HG03108 (cell line): ENCODE measurements at regions not wholly inside any gene's neighbourhood (a gene's known extent, or its start where the extent isn't known, plus 50 kb on each side); places are given as distances from the start of the nearest gene placed in this dataset.

Experiments
- ATAC-seq: cut with Tn5 transposase; IDR thresholded peaks from one replicate; pipeline ENCODE4 v1.9.1; 2021; ENCODE audit warnings: moderate library complexity; ENCODE audit not compliant: unreplicated experiment

- ATAC-seq, result no peak
Measured at GRCh38 chr6:170022827-170023619, 267.9 kb downstream of the DLL1 start.

DNA sequence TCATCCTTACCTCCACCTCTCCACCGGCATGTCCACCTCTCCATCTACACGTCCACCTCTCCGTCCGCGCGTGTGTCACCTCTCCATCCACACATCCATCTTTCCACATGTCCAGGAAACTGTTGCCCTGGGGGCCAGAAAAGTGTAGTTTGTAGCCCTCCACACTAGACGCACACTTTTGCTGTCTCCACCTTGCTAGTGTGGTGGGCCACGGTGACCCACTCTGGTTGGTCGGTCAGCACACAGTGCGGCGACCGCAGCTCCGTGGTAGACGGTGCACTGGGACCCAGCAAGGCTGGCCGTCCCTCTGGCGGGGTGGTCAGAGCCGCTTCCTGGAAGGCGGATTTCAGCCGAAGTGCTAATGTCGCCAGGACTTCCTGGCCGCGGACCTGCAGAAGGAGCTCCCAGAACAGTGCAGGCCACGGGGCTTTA lies 268.6 kb downstream of the DLL1 start:
- no peak for ATAC-seq

DNA sequence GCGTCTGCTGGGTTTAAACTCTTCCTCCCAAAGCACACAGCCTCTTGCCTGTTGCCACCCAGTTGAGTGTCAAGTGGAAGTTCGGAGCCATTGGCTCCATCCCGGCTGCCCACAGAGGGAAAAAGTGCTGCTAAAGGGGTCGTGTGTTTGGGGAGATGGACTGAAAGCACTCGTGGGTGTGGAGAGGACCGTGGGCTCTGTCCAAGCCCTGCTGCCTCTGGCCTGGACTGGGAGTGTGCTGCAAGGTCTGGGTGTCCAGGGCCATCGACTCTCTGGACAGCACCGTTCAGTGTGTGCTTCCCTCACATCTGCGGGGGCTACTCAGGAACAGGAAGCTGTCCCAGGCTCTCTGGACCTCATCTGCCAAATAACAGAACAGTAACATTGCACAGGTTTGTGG lies 269.3 kb downstream of the DLL1 start:
- ATAC-seq, result no peak

- no peak for ATAC-seq
Measured at GRCh38 chr6:170019818-170020583, 268.6 kb downstream of the ERMARD start.

- ATAC-seq, result no peak
Measured at GRCh38 chr6:170018936-170019817, 267.8 kb downstream of the ERMARD start.

GRCh38 chr6:170018422-170018935 lies 267.1 kb downstream of the ERMARD start:
- ATAC-seq, result no peak

- no peak for ATAC-seq
Measured at GRCh38 chr6:170017603-170018320, 266.3 kb downstream of the ERMARD start.

GRCh38 chr6:170013815-170014214 lies 262.4 kb downstream of the ERMARD start:
- ATAC-seq, result no peak

- no peak for ATAC-seq
Measured at GRCh38 chr6:170012037-170012330, 260.6 kb downstream of the ERMARD start.

DNA sequence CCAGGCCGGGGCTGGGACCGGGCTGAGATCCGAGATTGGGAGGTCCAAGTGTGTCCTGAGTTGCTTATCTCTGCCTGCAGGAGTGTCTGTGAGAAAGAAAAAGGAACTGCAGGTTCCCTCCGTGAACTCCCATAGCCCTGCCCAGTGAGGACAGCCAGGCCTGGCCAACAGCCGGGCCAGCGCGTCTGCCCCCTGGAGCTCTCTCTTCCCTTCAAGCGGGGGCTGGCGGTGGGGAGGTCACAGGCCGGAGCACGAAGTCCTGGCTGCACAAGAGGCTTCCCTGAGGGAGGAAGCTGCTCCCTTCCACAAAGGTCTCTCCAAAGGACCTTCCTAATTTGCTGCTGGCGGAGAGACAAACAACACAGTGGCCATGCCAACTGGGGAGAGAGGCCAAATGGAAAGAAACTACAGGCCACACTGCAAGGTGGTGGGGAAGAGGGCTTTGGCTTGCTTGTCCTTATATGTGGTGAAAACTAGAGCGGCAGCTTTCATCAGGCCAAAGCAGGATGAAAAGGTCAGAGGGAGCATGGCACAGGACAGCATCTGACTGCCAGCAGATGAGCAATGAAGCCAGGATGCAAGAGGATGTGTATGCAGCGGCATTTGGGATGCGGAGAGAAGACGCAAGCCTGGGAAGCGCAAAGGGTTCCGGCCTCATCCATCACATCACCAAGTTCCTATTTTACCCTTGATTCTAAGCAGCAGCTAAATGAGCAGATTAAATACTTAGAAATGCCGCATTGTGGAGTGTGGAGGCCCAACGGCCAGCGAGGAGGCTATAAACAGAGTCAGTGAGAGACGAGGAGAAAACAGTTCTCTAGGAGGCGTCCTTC lies 260.0 kb downstream of the ERMARD start:
- ATAC-seq, result no peak

DNA sequence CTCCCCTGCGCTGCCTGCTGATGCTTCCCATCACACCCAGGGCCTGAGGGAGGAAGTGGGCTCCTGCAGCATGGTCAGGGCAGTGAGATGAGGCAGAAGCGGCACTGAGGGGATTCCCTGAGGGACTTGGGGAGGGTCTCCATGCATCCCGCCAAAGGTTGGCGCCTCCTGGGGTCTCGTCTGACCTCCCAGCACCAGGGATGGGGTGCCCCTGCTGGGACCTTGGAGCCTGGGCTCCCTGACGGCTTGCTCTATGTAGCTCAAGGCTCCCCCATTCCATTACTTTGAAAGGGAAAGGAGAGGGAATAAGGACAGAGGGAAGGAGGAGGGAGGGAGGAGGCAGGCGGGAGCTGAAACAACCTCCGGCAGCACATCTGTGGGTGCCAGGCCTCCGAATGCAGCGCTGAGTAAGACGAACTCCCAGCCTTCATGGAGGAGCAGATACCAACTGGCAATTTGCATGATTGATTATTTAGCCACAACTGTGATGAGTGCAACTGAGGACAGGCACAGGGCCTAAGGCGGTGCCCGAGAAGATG lies 259.3 kb downstream of the ERMARD start:
- no peak for ATAC-seq

GRCh38 chr6:170008294-170008785 lies 256.9 kb downstream of the ERMARD start:
- no peak for ATAC-seq

- no peak for ATAC-seq
Measured at GRCh38 chr6:170007468-170008293, 256.3 kb downstream of the ERMARD start.

DNA sequence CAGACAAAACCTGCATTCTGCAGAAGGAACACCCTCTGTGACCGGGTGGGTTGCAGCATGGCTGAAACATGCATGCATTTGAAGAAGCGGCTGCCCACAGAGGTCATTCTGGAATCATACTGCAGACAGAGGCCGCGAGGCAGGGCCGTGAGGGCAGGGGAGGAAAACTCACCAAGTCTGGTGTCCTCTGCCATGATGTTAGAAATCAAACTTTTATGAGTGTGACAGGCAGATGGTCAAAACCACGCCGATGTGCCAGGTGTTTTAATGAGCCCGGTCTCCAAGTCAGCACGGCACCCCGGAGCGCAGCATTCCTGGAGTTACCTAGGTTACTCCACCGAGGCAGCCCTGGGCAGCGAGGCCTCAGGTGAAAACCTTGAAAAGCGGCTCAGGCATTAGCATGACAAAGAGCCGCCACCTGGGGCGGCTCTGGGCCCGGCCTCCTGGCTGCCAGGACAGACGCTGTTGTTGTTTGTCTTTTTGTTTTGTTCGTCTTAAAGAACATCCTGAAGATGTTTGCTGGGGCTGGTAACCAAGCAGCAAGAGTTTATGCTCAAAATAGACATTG lies 255.6 kb downstream of the ERMARD start:
- no peak for ATAC-seq

- no peak for ATAC-seq
Measured at GRCh38 chr6:170006071-170006899, 254.9 kb downstream of the ERMARD start.

GRCh38 chr6:170005665-170006064 lies 254.2 kb downstream of the ERMARD start:
- no peak for ATAC-seq

DNA sequence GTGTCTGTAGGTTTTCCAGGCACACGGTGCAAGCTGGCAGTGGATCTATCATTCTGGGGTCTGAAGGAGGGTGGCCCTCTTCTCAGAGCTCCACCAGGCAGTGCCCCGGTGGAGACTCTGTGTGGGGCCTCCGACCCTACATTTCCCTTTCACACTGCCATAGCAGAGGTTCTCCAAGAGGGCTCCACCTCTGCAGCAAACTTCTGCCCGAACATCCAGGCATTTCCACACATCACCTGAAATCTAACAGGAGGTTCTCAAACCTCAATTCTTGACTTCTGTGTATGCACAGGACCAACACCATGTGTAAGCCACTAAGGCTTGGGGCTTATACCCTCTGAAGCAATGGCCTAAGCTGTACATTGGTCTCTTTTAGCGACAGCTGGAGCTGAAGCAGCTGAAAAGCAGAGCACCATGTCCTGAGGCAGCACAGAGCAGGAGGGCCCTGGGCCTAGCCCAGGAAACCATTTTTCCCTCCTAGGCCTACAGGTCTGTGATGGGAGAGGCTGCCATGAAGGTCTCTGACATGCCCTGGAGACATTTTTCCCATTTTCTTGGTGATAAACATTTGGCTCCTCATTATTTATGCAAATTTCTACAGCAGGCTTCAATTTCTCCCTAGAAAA lies 253.3 kb downstream of the ERMARD start:
- no peak for ATAC-seq
